PC-9 (cell line): ENCODE measurements at regions not wholly inside any gene's neighbourhood (a gene's known extent, or its start where the extent isn't known, plus 50 kb on each side); places are given as distances from the start of the nearest gene placed in this dataset.

Experiments used
- EZH2 ChIP-seq: fragments of 200-600 bp; sonication (generic); IDR thresholded peaks from 2 replicates; pipeline ENCODE4 v1.8.0; 2017; ENCODE audit warnings: antibody characterized with exemption, low read depth
- TF ChIP-seq, protein P1 (sequence below): fragments of 200-600 bp; sonication (generic); conservative IDR thresholded peaks from 2 replicates; pipeline ENCODE4 v1.6.1; 2017; ENCODE audit warnings: mixed run types, antibody characterized with exemption, mild to moderate bottlenecking, moderate library complexity

- TF ChIP-seq, protein P1, sequence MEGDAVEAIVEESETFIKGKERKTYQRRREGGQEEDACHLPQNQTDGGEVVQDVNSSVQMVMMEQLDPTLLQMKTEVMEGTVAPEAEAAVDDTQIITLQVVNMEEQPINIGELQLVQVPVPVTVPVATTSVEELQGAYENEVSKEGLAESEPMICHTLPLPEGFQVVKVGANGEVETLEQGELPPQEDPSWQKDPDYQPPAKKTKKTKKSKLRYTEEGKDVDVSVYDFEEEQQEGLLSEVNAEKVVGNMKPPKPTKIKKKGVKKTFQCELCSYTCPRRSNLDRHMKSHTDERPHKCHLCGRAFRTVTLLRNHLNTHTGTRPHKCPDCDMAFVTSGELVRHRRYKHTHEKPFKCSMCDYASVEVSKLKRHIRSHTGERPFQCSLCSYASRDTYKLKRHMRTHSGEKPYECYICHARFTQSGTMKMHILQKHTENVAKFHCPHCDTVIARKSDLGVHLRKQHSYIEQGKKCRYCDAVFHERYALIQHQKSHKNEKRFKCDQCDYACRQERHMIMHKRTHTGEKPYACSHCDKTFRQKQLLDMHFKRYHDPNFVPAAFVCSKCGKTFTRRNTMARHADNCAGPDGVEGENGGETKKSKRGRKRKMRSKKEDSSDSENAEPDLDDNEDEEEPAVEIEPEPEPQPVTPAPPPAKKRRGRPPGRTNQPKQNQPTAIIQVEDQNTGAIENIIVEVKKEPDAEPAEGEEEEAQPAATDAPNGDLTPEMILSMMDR: no peak
- TF ChIP-seq EZH2: no peak
Observed at GRCh38 chr5:167639766-167640165, 651.7 kb upstream of the WWC1 start.
